GM10248 (cell line): ENCODE measurements at regions not wholly inside any gene's neighbourhood (a gene's known extent, or its start where the extent isn't known, plus 50 kb on each side); places are given as distances from the start of the nearest gene placed in this dataset.

Source experiments
- CTCF ChIA-PET: fragments of 300-600 bp; sonication (Branson Sonifier 250); formaldehyde crosslinking; extraction: SDS; loops from one replicate; lab custom pipeline; 2021; ENCODE audit warnings: antibody characterized with exemption; lab: Yijun Ruan, JAX
- POLR2A ChIA-PET: fragments of 350-650 bp; sonication (Branson Sonifier 250); formaldehyde crosslinking; extraction: SDS; loops from one replicate; lab custom pipeline; 2020; ENCODE audit warnings: antibody characterized with exemption; lab: Yijun Ruan, JAX
- DNase-seq: peaks from one replicate; pipeline ENCODE4 v3.0.0; 2012; ENCODE audit errors: extremely low spot score
- CTCF ChIP-seq: IDR thresholded peaks from 2 replicates; pipeline ENCODE4 v1.5.1; 2012; ENCODE audit warnings: mild to moderate bottlenecking, low read depth; ENCODE audit errors: extremely low read depth, missing control alignments, control extremely low read depth

GRCh38 chr1:234926264-234926558 lies 202.4 kb downstream of the TOMM20 start:
- DNase-seq = no peak
- ChIA-PET CTCF (interaction anchor here (0.9 to 4.6 kb wide), 14 partner anchors 11 to 426 kb away, joined by 3 to 21 read pairs (median 4); no protein-coding TSS in a partner anchor), POLR2A (interaction anchor here (0.5 to 1.6 kb wide), 4 partner anchors 53 to 115 kb away, joined by 3 to 6 read pairs (median 4); no protein-coding TSS in a partner anchor)
- no peak for TF ChIP-seq CTCF

GRCh38 chr1:234925440-234926263 lies 203.0 kb downstream of the TOMM20 start:
- DNase-seq = no peak
- TF ChIP-seq CTCF = no peak
- CTCF ChIA-PET = interaction anchor here (0.9 to 4.6 kb wide), 15 partner anchors 11 to 426 kb away, joined by 3 to 21 read pairs (median 4); no protein-coding TSS in a partner anchor
- POLR2A ChIA-PET = interaction anchor here (0.5 to 1.6 kb wide), 3 partner anchors 53 to 116 kb away, joined by 3 to 6 read pairs (median 3); no protein-coding TSS in a partner anchor

- DNase-seq = no peak
- ChIA-PET POLR2A (no interaction called here), CTCF (interaction anchor here (1.0 to 4.6 kb wide), 8 partner anchors 13 to 425 kb away, joined by 3 to 21 read pairs (median 5); no protein-coding TSS in a partner anchor)
- TF ChIP-seq CTCF = no peak
Observed at GRCh38 chr1:234924450-234925355, 203.9 kb downstream of the TOMM20 start.

GRCh38 chr1:234923626-234924025 lies 205.0 kb downstream of the TOMM20 start:
- CTCF ChIA-PET = interaction anchor here (1.7 to 4.6 kb wide), 2 partner anchors 25 to 161 kb away, joined by 3 to 20 read pairs; no protein-coding TSS in a partner anchor

GRCh38 chr1:234922987-234923386 lies 205.7 kb downstream of the TOMM20 start:
- ChIA-PET POLR2A (no interaction called here), CTCF (interaction anchor here (4.6 kb wide), 1 partner anchor 161 kb away, joined by 20 read pairs; no protein-coding TSS in a partner anchor)
- DNase-seq = no peak
- TF ChIP-seq CTCF = no peak

More at GRCh38 chr1:234923626-234924025, 205.0 kb downstream of the TOMM20 start:
- DNase-seq = no peak
- TF ChIP-seq CTCF = no peak
- POLR2A ChIA-PET = no interaction called here
